ENCODE measurements at regions not wholly inside any gene's neighbourhood (a gene's known extent, or its start where the extent isn't known, plus 50 kb on each side); places are given as distances from the start of the nearest gene placed in this dataset.

DNA sequence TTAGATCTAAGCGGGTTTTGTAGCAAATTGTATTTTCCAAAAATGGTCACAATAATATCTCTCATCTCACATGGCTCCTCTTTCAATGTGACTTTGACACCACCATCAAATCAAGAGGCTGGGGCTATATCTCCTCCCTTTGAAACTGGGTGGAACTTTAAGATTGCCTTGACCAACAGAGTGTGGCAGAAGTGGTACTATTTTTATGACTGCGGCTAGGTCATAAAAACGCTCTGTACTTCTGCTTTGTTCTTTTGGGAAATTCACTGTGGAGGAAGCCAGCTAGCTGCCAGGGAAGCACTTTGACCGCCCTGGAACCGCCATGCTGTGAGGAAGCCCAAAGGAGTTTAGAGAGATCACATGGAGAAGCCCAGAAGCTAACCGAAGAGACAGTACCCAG is 50.7 kb upstream of the ACOT11 start:
- DNase-seq (ENCODE audit: low read depth in 2 of 2), result no peak

DNA sequence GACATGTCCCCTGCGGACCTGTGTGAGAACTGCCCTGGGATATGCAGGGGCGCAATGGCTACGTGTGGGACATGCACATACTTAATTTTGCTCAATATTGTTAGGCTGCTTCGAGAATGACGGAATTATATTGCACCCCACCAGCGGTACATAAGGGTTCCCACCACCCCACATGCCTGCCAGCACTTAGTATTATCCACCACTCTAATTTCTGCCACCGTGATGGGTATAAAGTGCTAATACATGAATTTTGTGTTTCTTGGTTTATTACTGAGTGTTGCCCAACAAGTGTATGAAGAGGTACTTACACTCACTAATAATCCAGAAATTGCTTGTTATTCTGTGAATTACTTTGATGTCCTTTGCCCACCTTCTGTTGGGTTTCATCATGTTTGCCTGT is 52.1 kb upstream of the ACOT11 start:
- no peak for DNase-seq (ENCODE audit: low read depth in 2 of 2)

DNA sequence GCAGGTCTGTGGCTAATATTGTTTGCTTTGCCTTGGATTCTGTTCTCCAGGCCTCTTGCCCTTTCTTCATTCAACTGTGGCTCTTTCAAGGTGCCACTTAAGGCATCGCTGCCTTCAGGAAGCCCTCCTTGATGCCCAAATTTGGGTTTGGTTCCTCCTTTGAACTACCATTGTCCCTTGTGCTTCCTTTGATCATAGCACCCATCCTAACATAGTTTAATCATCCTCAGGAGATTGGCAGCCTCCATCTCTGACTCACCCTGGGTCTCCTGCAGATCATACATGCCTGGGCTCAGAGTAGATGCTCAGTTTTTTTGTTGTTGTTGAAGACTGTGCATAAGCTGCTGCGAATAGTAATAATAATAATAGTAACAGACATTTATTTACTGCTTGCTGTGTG is 54.4 kb upstream of the ACOT11 start:
- no peak for DNase-seq (ENCODE audit: low read depth in 2 of 2)

DNA sequence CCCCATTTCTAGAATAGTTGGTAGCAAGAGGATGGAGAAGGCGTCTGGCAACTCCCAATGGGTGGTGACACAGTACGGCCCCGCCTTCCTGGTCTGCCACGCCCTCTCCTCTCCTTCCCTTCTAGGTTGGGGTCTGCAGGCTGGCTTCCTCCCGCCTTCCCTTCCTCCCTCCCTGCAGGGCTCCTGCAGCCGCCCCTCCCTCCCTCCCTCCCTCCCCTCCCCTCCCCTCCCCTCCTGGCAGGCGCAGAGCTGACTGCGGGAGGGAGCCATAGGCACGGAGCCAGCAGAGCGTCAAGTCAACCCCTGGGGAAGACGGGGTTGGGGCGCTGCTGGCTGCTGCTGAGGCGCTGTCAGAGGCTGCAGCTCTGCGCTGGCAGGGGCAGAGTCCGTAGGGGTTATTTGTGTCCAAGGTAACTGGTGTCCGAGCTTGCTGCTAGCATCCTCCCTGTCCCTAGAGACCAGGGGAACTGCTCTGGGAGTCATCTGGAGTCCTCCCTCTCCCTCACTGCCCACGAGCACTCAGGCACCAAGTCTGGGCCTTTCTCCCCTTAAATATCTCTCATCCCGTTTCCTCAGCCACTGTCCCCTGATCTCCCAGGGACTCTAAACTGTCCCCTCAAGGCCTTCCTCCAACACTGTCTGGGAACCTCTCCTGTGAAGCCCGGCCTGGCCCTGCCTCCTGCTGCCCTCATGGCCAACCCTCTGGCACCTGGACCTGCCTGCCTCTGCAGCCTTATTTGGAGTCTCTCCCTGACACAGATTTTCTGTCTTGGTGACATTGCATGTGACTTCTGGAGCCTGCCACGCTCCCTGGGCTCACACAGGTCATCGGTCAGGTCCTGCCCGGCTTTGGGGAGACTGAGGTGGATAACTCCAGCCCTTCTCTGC is 57.4 kb upstream of the ACOT11 start:
- DNase-seq (ENCODE audit: low read depth in 2 of 2), result no peak

DNA sequence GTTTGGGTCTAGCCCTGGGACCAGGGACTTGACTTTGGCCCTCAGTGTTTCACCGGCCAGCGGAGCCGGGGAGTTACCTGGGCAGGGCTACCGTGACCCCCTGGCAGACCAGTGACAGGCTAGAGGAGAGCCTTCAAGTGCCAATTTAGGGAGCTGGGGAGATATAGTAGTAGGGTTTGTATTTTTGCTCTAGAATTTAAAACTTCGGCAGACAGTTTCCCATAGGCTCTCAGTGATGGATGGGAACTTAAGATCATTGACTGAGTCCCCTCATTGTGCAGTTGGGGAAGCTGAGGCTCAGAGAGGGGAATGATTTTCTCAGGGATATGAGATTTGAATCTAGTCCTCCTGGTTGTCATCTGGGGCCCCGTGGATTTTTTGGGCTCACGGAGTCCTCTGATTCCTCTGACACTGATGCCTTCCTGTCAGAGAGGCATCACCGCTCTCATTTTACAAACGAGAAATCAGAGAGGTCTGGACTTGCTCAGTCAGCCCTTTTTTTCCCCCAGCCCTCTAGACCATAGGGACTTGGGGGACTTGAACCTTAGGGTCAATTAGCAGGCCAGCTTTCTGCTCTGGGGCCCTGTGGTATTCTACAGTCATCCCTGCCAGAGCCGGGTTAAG is 58.3 kb upstream of the ACOT11 start:
- no peak for DNase-seq (ENCODE audit: low read depth in 2 of 2)

DNA sequence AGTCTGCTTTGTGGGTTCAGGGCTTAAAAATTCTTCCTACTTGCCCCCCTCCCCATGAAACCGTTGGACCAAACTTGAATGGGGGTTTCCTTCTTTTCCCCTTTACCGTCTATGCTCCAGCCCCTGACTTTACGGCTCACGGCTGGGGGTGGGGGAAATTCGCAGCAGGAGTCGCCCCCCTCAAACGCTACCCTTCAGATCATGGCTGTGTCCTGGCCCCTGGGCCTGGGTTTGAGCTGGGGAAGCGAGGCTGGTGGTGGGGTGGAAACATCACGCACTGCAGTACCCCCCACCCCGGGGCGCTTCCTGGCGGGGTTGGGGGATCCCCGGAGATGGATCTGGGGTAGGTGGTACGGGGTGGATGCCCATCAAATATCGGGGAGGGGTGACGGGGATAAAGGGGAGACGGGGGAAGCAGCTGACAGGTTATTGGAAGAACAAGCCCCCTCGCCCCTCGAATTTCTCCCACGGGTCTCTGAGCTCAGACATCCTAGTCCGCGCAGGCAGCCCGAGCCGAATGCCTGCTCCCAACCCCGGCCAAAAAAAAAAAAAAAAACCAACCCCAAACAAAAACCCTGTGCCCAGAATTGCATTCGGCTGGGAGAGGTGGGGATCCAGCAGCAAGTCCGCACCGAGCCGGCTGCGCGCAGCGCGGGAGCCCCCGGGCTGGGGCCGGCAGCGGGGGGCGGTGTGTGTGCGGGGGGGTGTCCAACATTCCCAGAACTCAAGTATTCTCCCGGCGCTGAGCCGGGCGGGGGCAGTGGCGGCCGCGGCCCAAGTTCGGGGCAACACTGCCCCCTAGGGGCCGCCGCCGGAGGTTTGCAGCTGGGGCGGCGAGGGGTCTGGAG is 59.0 kb upstream of the ACOT11 start:
- peak; percentile 68 to 79 for DNase-seq (ENCODE audit: low read depth in 2 of 2)

DNA sequence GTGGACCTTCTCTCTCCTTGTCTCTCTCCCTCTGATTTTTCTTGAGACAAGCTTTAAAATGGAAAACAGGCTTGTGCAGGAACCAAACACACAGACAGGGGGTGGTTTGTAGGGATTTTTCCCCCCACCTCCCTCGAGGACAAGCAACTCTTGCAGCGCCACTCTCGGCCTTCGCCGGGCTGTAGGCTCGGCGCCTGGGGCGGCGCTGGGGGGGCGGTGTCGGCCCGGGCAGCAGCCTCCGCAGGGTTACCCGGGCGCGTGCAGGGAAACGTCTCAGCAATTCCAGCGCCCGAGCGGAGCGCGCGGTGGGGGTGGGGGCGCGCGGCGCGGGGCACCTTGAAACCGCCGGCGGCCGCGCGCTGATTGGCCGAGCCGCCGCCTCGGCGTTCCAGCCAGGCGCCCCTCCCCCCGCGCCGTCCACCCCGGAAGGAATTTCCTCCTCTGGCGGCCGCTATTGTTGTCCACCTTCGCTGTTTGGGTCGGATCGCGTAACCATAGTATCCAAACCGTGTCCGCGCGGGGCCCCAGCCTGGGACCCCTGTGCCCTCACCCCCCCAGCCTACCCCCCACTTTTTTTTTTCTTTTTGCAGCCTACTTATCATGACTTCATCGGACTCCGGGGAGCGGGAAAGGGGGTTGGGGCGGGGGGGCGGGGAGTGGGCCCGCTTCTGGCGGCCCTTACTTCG is 59.8 kb upstream of the ACOT11 start:
- peak; percentile 82 to 88 for DNase-seq (ENCODE audit: low read depth in 2 of 2)

DNA sequence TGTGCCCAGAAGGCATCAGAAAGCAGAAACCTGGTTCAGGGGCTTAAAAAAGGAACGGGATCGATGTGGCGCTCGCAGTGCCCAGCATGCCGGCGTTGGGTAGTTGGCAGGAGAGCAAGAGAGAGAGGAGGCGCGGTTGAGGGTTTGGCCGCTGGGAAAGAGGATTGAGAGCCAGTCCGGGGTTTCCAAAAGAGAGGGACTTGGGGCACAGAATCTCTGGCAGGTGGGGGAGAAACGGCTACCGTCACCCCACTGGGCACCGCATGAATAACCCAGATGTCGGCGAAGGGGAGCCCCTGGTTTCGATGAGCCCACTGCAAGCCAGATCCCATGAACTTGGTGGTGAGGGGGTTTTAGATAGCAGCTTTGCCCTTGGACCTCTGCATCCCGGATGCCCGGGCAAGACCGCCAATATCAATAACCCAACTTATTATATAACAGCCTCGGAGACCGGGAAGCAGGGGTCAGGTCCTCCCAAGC is 60.4 kb upstream of the ACOT11 start:
- no peak for DNase-seq (ENCODE audit: low read depth in 2 of 2)

DNA sequence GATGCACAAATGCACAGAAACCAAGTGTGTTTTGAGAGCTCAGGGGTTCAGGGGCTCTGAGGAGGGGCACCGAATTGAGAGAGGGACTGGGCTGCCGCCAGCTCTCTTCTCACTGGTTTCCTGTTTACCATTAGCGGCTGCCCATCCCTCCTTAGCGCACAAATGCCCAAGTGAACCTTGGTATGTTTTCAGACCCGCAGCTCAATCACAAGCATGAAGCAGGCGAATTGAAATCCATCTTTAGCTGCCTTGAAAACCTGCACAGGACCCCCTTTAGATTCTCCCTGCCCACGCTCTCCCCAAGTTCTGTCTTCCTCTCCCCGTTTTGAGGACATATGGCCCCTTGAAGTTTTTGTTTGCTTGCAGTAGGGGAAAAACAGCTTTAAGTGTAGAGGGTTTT is 61.1 kb upstream of the ACOT11 start:
- no peak for DNase-seq (ENCODE audit: low read depth in 2 of 2)

DNA sequence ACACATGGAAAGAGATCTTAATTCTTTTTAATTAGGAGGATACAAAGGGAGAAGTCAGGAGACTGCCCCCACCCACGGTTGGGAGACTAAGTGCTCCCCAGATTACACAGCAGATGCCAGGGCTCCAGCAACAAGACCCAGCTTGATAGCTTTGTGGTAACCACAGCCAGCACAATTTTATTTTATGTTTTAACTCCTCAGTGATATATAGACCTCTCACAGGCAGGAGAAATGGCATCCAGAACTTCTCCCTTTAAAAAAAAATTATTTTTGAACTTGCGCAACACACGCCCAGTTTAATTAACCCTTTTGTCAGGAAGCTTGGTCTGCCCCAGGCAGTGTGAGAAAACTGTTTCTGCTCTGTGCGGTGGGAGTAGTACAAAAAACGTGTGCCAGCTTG is 62.6 kb upstream of the ACOT11 start:
- DNase-seq (ENCODE audit: low read depth in 2 of 2), result no peak

DNA sequence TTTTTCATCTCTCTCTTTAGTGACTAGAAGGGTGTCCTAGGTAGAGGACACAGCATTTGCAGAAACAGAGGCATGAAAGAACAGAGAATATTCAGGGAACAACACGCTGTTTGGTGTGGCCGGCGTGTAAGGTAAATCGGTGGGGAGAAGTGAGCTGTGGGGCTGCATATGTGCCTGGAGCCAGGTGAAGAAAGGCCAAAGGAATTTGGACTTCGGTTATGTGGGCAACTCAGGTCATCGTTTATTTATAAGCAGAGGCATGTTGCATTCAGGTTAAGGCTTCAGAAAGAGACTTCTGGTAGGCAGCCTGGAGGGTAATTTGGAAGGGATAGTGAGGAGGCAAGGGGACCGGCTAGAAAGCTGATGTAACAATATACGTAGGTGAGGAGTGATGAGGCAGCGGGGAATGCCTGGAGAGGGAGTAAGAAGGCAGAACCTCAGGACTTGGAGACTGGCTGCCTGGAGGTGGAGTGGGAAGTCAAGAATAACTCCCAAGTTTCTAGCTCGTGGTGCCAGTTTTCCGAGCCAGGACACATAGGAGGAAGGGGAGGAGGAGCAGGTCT is 64.1 kb upstream of the ACOT11 start:
- DNase-seq (ENCODE audit: low read depth in 2 of 2), result no peak

DNA sequence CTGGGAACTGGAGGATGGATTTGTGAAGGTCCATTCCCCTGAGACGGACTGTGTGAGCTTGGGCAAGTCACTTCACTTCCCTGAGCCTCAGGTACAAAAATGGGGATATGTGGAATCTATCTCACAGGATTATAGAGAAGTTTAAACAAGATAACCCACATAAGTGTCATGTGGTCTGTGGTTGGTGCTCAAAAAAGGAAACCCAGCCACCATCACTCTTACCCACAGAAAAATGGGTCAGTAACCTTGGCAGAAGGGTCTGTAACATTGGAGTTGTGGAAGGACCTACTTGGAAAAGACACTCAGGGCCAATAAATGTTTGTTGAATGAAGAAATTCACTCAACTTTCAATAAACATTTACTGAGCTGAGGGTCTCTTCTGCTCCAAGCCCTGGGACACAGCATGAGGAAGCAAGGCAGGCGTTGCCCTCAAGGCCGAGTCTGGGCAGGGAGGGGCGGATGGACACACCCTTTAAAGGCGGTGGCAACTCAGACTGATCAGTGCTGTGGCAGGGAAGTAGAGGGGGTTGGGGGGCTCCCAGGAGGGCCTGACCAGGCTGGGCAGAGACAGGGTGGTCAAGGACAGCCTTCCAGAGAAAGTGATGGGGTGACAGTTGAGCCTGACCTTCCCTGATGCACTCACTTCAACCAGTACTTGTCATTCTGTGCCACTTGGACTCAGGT is 66.7 kb upstream of the ACOT11 start:
- no peak for DNase-seq (ENCODE audit: low read depth in 2 of 2)

DNA sequence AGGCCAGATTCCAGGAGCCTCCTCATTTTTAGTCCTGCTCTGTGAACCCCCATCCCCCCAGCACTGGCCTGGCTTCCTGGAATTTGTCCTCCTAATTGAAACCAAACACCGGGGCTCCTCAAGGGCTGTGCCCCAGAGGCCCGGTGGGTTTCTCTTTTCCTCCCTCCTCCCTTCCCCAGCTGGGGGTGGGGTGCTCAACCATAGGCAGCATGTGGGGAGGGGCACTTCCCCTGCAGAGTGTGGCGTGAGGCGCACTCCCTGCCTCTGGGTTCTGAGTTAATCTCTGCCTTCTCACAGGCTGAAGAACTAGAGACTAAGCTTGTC is 67.5 kb upstream of the ACOT11 start:
- DNase-seq (ENCODE audit: low read depth in 2 of 2), result no peak

DNA sequence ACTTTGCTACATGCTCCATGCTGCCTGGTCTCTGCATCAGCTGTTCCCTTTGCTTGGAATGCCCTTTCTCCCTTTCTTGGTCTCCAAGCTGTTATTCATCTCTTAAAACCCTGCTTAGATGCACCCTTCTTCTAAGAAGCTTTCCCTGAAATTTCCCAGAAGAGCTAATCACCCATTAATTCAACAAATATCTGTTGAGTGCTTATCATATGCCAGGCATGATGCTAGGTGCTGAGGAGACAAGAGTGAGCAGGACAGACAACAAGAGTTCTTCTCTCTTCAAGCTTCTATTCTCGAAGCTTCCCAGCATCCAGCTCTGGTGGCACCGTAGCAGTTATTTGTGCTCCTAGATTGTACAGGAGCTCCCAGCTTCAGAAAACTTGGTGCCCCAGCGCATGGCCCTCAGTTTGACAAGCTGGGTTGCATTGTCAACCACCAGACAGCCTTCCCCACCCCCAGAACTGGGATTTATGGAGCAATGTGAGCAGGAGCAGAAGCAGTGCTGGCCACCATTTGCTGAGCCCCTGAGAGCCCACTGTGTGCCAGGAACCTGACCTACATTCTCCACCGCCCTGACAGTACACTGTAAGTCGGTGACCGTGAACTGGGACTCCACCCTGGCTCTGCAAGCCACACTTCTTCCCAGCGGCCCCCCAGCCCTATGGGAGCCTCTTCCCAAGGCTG is 68.0 kb upstream of the ACOT11 start:
- DNase-seq (ENCODE audit: low read depth in 2 of 2), result no peak

DNA sequence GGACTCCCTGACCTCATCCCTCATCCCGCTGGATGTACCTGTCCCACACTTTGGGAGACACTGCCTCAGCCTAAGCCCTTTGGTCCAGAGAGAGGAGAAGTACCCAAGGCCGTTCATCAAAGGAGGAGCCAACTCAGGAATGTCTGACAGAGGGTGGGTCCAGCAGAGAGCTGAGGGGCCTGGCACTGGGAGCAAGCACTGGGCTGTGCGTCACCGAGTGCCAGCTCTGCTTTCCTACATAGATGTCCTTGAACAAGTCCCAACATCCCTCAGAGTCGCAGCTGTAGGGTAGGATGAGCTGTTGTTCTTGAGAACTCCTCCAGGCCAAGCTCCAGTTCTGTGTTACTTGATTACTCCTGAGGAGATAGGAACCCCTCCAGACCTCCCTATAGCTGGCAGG is 68.8 kb upstream of the ACOT11 start:
- no peak for DNase-seq (ENCODE audit: low read depth in 2 of 2)

DNA sequence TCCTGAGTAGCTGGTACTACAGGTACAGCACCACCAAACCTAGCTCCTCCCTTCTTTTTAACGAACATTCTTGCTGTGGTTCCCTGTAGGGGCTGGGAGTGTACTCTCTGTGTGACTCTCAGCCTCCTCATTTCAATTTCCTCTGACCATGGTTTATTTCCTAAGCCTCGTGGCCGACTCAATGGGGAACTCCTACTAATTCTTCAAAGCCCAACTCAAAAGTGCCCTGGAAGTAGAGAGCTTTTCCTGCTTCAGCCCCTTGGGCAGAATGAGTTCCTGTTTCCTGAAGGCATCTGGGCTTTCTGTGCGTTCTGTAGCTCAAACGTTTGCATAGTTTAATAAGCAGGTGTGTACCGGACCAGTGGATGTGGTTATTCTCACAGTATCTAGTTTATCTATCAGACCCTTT is 70.9 kb upstream of the ACOT11 start:
- DNase-seq (ENCODE audit: low read depth in 2 of 2), result no peak

DNA sequence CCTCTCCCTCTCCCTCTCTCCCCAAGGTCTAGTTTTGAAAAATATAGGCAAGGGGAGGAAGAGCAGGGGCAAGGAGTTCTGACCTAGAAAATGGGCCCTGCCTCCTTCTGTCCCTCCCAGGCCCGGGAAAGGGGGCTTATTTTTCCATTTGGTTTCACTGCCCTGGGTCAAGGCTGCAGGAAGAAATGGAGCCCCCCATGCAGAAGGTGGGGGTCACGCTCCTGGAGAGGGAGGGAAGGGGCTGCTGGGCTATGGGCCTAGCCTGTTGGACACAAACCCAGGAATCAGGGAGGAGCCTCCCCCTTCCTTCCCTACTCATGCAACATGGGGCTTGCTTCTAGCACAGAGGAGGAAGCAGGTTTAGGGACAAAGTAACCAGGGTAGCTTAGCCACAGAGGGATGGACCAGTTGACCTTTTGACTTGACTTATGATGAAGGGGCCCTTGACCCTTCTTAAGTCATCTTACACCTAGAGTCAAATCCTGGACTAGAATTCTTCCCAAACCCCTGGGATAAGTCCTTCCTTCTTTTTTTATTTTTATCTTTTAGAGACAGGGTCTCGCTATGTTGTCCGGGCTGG is 70.4 kb upstream of the SSBP3 start:
- no peak for DNase-seq (ENCODE audit: low read depth in 2 of 2)

DNA sequence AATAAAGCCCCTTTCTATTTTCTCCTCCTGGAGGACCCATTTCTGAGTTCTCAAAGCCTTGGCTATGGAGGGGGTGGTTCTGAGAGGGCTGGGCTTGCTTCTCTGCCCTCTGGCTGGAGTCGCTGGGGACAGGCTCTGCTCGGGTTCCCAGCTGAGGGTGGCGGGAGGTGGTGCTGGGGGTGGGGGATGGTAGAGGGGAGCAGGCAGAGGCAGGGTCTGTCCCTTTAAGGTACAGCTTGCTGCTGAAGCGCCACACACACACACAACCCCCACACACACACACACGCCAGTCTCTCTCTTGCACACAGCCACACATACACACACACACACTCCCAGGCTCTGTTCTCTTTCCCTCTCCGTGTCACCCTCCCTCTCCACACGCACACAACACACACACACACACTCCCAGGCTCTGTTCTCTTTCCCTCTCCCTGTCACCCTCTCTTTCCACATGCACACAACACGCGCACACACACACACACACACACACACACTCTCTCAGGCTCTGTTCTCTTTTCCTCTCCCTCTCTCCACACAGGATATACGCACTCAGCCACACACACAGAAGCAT is 69.8 kb upstream of the SSBP3 start:
- DNase-seq (ENCODE audit: low read depth in 2 of 2), result peak in 1 of 2 donors; percentile 63

DNA sequence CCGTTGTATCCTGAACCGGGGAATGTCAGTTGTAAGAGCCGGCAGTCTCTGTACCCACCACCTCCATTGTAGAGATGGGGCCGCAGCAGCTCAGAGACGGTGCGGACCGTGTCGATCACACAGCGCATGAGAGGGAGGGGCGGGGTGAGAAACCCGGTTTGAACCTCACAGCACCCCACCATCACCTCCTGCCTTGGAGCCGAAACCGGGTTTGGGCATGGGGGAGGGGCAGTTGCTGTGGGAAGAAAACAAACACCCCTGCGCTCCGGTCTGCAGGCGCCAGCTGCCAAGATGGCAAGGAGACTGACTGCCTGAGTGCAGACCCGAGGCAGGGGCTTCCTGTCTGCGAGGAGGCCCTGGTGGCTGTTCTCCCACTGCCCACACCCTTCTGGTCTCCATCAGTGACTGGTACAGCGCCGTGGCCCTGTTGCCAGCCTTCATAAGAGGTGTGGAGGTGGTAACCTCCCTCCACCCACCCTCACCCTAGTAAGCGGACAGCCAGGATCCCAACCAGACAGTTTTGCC is 69.2 kb upstream of the SSBP3 start:
- DNase-seq (ENCODE audit: low read depth in 2 of 2), result no peak

All from lung microvascular endothelial cell (primary cell).